GM18858 (cell line): ENCODE measurements at regions not wholly inside any gene's neighbourhood (a gene's known extent, or its start where the extent isn't known, plus 50 kb on each side); places are given as distances from the start of the nearest gene placed in this dataset.

Source experiments
- ATAC-seq: cut with Tn5 transposase; IDR thresholded peaks from one replicate; pipeline ENCODE4 v1.9.1; 2021; ENCODE audit not compliant: unreplicated experiment

GRCh38 chr6:14739827-14740226 lies 506.0 kb upstream of the JARID2 start:
- ATAC-seq = no peak

DNA sequence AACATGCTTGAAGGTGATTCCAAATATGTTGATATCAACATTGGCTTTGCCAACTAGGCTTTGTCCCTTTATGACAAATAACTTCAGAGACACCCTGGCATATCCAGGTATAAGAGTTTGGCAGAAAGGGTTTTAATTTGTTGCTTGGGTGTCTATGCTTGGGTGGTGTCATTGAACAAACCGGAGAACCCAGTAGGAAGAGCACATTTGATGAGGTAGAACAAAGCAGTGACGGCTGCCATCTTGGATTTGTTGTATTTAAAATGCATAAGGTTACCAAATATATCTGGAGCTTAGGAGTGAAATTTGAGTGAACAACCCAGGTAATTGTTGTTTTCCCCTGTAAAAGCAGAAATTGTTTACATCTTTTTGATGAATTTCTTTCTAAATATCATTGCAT lies 503.7 kb upstream of the JARID2 start:
- no peak for ATAC-seq

DNA sequence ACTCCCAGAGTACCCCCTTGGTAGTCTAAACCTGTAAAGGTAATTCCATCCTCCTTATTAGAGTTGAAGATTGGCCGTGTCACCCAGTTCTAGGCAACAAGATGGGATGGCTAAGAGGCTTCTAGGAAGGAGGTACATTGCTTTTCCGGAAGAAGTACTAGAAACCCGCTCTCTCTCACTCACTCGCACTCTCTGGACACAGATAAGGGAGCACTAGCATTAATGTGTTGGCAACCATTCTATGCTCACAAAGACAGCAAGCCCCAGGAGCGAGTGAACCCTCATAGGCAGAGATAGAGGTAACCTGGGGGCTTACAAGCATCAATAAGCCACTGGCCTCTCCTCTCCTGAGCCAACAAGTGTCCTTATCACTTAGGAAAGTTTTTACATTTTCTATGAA lies 503.2 kb upstream of the JARID2 start:
- ATAC-seq = no peak

GRCh38 chr6:14743144-14743473 lies 502.8 kb upstream of the JARID2 start:
- no peak for ATAC-seq

GRCh38 chr6:14743474-14744211 lies 502.2 kb upstream of the JARID2 start:
- no peak for ATAC-seq

- no peak for ATAC-seq
Observed at GRCh38 chr6:14744212-14744556, 501.7 kb upstream of the JARID2 start.

- ATAC-seq = no peak
Observed at GRCh38 chr6:14746139-14746837, 499.6 kb upstream of the JARID2 start.

DNA sequence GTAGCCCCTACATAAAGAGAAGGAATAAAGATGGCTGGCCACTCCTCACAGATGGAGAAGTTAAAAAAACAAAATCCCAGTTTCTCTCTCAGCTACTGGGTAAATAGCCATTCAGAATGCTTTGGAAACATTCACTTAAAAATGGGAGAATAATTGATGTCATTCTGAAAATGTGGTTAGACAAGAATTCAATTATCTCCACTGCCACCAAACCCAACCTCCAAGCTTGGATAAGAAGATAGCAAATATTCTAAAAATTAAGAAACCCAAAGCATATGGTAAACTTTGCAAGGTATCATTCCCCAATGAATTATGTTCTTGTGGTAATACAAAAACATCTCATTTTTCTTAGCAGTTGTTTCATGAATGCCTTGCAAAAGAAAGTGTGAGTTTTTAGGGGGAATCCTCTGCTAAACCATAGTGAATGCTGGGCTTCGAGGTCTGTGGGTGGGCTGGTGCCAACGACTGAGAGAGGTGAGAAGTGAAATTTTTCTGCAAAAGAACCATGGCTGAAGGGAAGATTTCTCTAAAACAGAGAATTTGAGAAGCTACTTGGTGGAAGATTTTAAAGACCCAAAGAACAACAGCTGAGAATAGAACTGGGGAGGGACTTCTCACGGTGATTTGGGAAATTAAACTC lies 497.9 kb upstream of the JARID2 start:
- ATAC-seq = no peak

DNA sequence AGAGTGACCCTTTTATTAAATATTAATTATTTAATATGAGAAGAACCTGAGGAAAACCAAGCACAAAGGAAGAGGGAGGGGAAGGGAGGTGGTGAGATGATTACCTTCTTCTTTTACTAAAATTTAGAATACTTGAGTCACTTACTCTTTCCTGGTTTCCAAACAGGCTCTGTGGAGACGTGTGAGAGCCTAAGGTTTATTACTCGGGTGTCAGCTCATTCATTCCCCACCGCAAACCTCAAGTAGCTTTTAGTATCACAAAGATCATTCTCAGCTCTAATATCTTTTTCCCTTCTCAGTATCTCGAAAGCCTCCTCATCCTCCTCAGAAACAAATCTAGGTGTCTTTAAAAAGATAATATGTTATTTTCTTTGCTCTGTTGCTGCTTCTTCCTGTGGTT lies 497.2 kb upstream of the JARID2 start:
- ATAC-seq = no peak

DNA sequence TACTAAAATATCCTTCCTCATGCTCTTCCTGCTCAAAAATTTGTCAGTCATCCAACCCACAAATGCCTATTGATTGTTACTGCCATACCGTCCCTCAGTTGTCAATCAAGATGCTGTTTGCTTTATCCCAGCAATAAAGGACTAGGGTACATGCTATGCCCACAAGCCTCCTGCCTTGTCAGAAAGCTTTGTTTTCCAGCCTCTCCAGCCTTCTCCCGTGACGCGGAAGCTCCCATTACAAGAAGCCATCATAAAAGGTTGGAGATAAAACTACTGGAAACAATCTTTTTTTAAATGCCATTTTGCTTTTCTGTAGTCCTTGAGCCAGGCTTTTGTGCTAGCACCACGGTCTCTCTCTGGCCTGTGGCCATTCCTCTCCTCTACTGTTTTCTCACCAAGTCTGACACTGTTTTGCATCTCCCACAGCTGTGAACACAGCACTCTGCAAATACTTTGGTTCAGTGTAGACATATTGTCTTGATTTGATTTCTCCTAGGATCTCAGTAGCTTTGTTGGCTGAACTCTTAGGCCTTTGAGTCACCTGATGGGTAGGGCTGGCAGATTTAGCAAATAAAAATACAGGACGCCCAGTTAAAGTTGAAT lies 495.7 kb upstream of the JARID2 start:
- ATAC-seq = no peak

DNA sequence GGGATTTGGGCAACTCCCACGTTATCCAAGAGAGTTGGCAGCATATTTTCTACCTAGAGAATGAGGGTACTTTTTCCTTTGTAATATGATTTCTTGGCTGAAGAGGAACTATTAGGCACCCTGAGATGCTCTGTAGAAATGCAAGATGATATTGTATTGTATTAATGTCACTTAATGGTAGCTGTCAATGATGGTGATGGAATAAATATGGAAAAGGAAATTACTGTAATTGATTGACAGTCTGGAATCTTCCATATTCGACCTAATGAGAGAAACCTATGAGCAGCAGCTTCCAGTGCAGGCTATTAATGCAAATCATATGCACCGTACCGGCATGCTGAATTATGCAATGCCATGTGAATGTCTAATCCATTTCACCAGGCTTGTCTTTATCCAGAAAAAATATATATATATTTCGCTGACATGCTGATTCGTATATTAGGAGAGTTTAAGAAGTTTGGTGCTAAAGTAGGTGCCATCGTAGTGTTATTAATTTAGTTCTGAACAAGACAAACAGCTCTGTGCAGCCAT lies 494.2 kb upstream of the JARID2 start:
- ATAC-seq = no peak

DNA sequence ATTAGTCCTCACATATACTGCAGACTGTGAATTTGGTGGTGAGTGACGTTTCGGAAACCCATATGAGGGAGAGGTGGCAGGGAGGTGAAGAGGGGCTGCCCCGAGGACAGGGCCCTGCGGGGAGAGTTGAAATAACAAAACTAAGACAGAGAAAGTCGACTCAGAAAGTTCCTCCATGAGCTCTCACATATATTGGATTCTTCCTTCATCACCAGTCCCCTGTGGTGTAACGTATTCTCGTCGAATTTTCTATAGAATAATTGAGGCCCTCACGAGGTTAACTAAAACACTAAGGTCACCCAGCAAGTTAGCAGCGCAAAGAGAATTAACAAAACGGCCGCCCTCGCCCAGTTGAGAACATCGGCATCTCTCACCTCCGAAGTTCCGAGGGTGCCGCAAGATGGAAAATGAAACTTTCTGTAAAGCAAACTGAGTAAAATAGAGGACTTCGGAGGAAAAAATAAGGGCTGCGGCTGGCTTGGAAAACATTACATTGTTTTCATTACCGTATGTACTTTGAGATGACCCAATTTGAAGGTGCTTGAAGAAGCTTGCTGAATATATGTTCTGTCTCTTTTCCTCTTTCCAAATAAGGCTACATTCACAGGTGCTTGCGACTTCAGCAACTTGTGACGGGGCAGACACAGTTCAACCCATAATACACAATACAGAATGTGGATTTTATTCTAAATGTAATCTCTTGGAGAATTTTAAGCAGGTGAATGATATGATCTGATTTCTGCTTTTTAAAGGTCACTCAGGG lies 490.9 kb upstream of the JARID2 start:
- ATAC-seq = no peak

DNA sequence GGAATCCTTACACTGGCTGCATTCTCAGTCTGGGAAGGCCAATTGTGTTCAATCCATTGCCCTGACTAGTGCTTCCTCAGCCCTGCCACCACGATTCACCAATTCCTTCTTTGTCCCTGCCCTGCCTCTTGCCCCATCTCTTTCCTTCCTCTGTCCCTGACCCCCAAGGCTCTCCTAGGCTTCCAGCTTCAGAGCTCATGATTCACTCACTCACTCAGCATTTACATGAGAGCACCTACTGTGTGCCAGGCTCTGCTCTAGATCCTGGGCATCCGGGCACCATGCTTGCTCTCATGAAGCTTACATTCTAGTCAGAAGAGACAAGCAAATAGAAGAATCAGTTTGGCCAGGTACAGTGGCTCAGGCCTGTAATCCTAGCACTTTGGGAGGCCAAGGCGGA lies 489.5 kb upstream of the JARID2 start:
- ATAC-seq = no peak

GRCh38 chr6:14757014-14757413 lies 488.9 kb upstream of the JARID2 start:
- no peak for ATAC-seq

DNA sequence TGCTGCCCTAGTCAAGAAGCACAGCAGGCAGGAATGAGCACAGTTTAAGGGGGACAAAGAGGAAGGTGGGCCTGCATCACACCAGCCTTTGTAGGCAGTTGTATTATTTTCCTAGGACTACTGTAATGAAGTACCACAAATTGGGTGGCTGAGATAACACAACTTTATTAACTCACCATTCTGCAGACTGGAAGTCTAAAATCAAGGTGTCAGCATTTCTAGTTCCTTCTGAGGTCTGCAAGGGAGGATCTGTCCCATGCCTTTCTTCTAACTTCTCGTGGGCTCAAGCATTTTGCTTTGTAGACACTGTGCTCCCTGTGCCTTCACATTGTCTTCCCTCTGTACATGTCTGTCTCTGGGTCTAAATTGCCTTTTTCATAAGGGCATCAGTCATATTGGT lies 488.5 kb upstream of the JARID2 start:
- ATAC-seq = no peak

DNA sequence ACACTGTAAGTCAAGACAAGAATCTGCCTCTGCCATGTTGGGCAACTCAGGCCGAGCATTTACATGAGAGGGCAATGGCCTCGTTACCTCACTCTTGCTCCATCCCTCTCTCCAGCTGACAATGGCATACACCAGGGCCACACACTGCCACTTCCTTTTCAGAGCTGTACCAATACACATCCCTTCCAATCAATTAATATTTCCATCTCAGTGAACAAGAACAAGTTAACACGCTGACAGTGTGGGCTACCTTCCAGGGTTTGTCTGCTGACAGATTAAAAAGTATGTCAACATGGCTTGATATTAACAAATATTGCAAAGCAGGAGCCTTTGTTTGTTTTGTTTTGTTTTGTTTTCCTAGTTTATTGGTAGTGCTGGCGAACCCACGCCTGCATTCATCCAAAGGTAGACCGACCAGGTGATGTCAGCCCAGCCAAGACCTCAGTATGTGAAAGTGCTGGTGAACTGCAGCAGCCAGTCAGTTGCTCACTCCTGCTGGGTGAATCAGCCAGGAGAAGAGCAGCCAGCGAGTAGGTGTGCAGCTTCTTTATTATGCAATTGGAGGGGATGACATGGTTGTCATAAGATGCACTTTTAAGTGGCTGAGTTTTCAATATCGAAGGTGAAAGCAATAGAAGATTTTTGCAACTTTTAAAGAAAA lies 487.3 kb upstream of the JARID2 start:
- ATAC-seq = no peak

DNA sequence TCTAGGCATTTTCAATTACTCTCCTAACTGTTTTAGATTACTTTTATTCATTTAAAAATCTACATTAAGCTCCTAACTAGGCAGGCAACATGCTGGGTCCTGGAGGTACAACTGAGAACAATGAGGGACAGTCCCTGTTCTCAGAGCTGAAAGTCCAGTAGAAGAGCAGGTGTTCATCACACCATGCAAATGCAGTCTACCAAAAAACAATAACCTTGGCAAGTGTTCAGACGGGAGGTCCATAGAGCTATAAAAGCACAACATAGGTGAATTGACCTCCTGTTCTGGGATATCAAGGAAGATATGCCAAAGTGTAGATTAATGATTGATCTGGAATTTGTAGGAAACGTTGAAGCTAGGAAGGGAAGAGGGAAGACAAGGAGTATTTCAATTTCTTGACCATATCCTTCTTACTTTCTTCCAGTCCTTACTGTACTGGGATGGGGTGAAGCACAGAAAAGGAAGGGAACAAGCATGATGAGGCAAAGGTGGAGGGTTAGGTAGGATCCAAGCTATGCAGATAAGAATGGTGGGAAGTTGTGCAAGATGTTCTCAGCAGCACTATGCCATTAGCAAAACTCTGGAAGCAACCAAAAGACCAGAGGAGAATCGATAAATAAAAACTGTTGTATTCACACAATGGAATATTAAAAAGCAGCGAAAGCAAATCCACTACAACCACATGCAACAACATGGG lies 485.7 kb upstream of the JARID2 start:
- no peak for ATAC-seq

GRCh38 chr6:14762077-14762476 lies 483.8 kb upstream of the JARID2 start:
- no peak for ATAC-seq

- no peak for ATAC-seq
Observed at GRCh38 chr6:14763139-14763538, 482.7 kb upstream of the JARID2 start.

GRCh38 chr6:14763616-14764015 lies 482.3 kb upstream of the JARID2 start:
- no peak for ATAC-seq
